ENCODE measurements at regions not wholly inside any gene's neighbourhood (a gene's known extent, or its start where the extent isn't known, plus 50 kb on each side); places are given as distances from the start of the nearest gene placed in this dataset.

DNA sequence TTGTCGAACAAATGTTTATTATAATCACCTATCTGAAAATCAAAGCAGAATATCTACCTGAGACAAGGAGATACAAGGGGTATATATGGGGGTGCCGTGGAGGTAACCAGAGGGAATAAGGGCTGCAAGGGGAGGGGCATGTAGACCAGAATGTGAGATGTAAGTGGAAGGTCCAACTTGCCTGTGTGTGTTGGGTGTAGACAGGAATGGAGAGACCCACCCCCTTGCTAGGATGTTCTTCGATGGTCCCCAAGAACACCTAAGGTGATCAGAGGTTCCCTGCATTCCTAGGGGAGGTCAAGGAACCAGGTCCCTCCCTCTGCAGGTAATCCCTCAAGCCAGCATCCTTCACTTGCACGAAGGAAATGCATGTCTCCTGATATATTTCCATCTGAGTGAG, 167.9 kb downstream of the DICER1 start:
- H3K27me3 ChIP-seq (ENCODE audit: control insufficient read depth, insufficient read depth, low read length): no peaks in the 10 kb centered on the region
- intact Hi-C loops (cut with micrococcal nuclease): no loop called here
- no peaks in the 10 kb centered on the region for H3K4me1 Mint-ChIP-seq
- H3K36me3 ChIP-seq (ENCODE audit: control insufficient read depth, insufficient read depth, low read length): no peaks in the 10 kb centered on the region
- no peak for TF ChIP-seq CTCF (IDR thresholded peaks at IDR 0.05)
- H3K4me3 ChIP-seq (ENCODE audit: low read length): no peak overlapping the region
- H3K27ac Mint-ChIP-seq: no peak overlapping the region
- no peaks in the 10 kb centered on the region for H3K9me3 ChIP-seq (ENCODE audit: control insufficient read depth, insufficient read depth, low read length)
- WGBS (ENCODE audit: insufficient coverage): 78% methylated on average over 3 of the region's 4 CpGs
- peaks cover 13 to 46% of the 10 kb centered on the region in 2 donors for H3K27me3 Mint-ChIP-seq (ENCODE audit: low read depth in 2 of 2)
- H3K27ac ChIP-seq (ENCODE audit: low read length): no peak overlapping the region
- no peak overlapping the region for H3K4me3 Mint-ChIP-seq
- ATAC-seq (no peak), DNase-seq (no peak)
- no peaks in the 10 kb centered on the region for H3K4me1 ChIP-seq (ENCODE audit: control insufficient read depth, insufficient read depth, low read length)
- peaks cover 8% of the 10 kb centered on the region for H3K36me3 Mint-ChIP-seq
- peaks cover 2 to 4% of the 10 kb centered on the region in 2 donors for H3K9me3 Mint-ChIP-seq

- H3K4me1 Mint-ChIP-seq: no peaks in the 10 kb centered on the region
- no peak overlapping the region for H3K4me3 Mint-ChIP-seq
- DNase-seq: no peak
- H3K27ac Mint-ChIP-seq: no peak overlapping the region
- H3K36me3 ChIP-seq (ENCODE audit: control insufficient read depth, insufficient read depth, low read length): no peaks in the 10 kb centered on the region
- H3K36me3 Mint-ChIP-seq: peaks cover 8% of the 10 kb centered on the region
- peaks cover 2 to 4% of the 10 kb centered on the region in 2 donors for H3K9me3 Mint-ChIP-seq
- ATAC-seq: no peak
- H3K27me3 ChIP-seq (ENCODE audit: control insufficient read depth, insufficient read depth, low read length): no peaks in the 10 kb centered on the region
- no peak overlapping the region for H3K27ac ChIP-seq (ENCODE audit: low read length)
- no peaks in the 10 kb centered on the region for H3K9me3 ChIP-seq (ENCODE audit: control insufficient read depth, insufficient read depth, low read length)
- no peak overlapping the region for H3K4me3 ChIP-seq (ENCODE audit: low read length)
- intact Hi-C loops (cut with micrococcal nuclease): no loop called here
- H3K27me3 Mint-ChIP-seq (ENCODE audit: low read depth in 2 of 2): peaks cover 21 to 60% of the 10 kb centered on the region in 2 donors
- TF ChIP-seq CTCF (IDR thresholded peaks at IDR 0.05): no peak
- 98% methylated on average over 2 of the region's 2 CpGs for WGBS (ENCODE audit: insufficient coverage)
- H3K4me1 ChIP-seq (ENCODE audit: control insufficient read depth, insufficient read depth, low read length): no peaks in the 10 kb centered on the region
Observed at GRCh38 chr14:94987409-94987808, 169.9 kb downstream of the DICER1 start.

GRCh38 chr14:94979891-94980290, 177.4 kb downstream of the DICER1 start:
- Mint-ChIP-seq H3K27ac (no peak overlapping the region), H3K4me3 (no peak overlapping the region), H3K36me3 (no peaks in the 10 kb centered on the region), H3K9me3 (no peaks in the 10 kb centered on the region), H3K27me3 (ENCODE audit: low read depth in 2 of 2) (peaks cover 10 to 32% of the 10 kb centered on the region in 2 donors), H3K4me1 (no peaks in the 10 kb centered on the region)
- 70% methylated on average over 3 of the region's 3 CpGs for WGBS (ENCODE audit: insufficient coverage)
- Histone ChIP-seq H3K9me3 (ENCODE audit: control insufficient read depth, insufficient read depth, low read length) (no peaks in the 10 kb centered on the region), H3K27ac (ENCODE audit: low read length) (no peak overlapping the region), H3K4me3 (ENCODE audit: low read length) (no peak overlapping the region), H3K27me3 (ENCODE audit: control insufficient read depth, insufficient read depth, low read length) (peaks cover 2% of the 10 kb centered on the region), H3K4me1 (ENCODE audit: control insufficient read depth, insufficient read depth, low read length) (no peaks in the 10 kb centered on the region), H3K36me3 (ENCODE audit: control insufficient read depth, insufficient read depth, low read length) (no peaks in the 10 kb centered on the region)
- intact Hi-C loops (cut with micrococcal nuclease): no loop called here
- TF ChIP-seq CTCF (IDR thresholded peaks at IDR 0.05): no peak
- ATAC-seq: no peak
- DNase-seq: no peak

- H3K4me1 Mint-ChIP-seq: no peaks in the 10 kb centered on the region
- DNase-seq (no peak), ATAC-seq (no peak)
- H3K27me3 Mint-ChIP-seq (ENCODE audit: low read depth in 2 of 2): peaks cover under 1 to 14% of the 10 kb centered on the region in 2 donors
- Histone ChIP-seq H3K4me3 (ENCODE audit: low read length) (no peak overlapping the region), H3K4me1 (ENCODE audit: control insufficient read depth, insufficient read depth, low read length) (no peaks in the 10 kb centered on the region), H3K27me3 (ENCODE audit: control insufficient read depth, insufficient read depth, low read length) (peaks cover under 1% of the 10 kb centered on the region), H3K36me3 (ENCODE audit: control insufficient read depth, insufficient read depth, low read length) (no peaks in the 10 kb centered on the region), H3K27ac (ENCODE audit: low read length) (no peak overlapping the region), H3K9me3 (ENCODE audit: control insufficient read depth, insufficient read depth, low read length) (no peaks in the 10 kb centered on the region)
- WGBS (ENCODE audit: insufficient coverage): 100% methylated on average over 1 of the region's 2 CpGs
- no peak overlapping the region for H3K27ac Mint-ChIP-seq
- no peaks in the 10 kb centered on the region for H3K36me3 Mint-ChIP-seq
- no peaks in the 10 kb centered on the region for H3K9me3 Mint-ChIP-seq
- no peak for TF ChIP-seq CTCF (IDR thresholded peaks at IDR 0.05)
- no peak overlapping the region for H3K4me3 Mint-ChIP-seq
- intact Hi-C loops (cut with micrococcal nuclease): no loop called here
Observed at GRCh38 chr14:94977016-94977415, 180.3 kb downstream of the DICER1 start.
